ENCODE measurements at regions not wholly inside any gene's neighbourhood (a gene's known extent, or its start where the extent isn't known, plus 50 kb on each side); places are given as distances from the start of the nearest gene placed in this dataset.

DNA sequence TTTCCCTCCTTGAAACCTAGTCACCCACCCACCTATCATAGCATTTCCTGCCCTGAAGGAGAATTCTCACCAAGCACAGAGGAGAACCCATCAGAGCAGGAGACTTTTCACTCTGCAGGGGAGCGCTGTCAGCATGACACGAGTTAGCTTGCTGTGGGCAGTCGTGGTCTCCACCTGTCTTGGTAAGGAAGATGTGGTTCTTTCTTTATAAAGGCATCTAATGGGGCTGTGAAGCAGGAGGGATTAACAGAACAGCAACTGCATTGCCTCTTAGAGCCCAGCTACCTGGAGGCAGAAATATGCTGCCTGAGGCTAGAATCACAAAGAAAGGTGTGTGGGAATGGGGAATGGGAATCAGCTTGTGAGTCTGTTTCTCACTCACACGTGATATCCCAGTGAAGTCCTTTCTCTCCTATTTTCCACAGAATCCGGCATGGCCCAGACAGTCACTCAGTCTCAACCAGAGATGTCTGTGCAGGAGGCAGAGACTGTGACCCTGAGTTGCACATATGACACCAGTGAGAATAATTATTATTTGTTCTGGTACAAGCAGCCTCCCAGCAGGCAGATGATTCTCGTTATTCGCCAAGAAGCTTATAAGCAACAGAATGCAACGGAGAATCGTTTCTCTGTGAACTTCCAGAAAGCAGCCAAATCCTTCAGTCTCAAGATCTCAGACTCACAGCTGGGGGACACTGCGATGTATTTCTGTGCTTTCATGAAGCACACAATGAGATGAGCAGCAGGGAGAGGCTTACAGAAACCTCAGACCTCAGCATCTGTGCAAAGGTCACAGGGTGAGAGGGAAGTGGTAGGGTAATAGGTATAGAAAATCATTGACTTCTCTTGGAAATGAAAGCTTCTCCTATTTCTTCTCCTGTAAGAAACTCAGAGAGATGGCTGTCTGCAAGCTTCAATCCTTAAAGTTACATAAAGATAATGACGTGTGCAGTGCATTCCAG is 316.9 kb downstream of the DAD1 start:
- TF ChIP-seq SUZ12 (IDR thresholded peaks at IDR 0.05; ENCODE audit: extremely low read depth, insufficient read depth, insufficient read length) (no peak), YY1 (IDR thresholded peaks at IDR 0.05; ENCODE audit: insufficient read depth, insufficient read length) (no peak), ZNF274 (IDR thresholded peaks at IDR 0.05; ENCODE audit: low read depth, low read length) (no peak)

Measured in NT2/D1 (cell line).